B cell (primary cell): ENCODE measurements at regions not wholly inside any gene's neighbourhood (a gene's known extent, or its start where the extent isn't known, plus 50 kb on each side); places are given as distances from the start of the nearest gene placed in this dataset.

ENCODE experiments used
- ATAC-seq: fragments of 200-7000 bp; cut with Tn5 transposase; one replicate; pipeline ENCODE4 v1.10.0; 2021; ENCODE audit warnings: low read depth, mild to moderate bottlenecking, moderate number of reproducible peaks, moderate library complexity
- CTCF ChIA-PET: fragments of 350-600 bp; sonication (Branson Sonifier 250); formaldehyde crosslinking; loops from one replicate; lab custom pipeline; 2021; ENCODE audit warnings: antibody characterized with exemption, inconsistent platforms; lab: Charles Lee
- POLR2A ChIA-PET: fragments of 350-600 bp; sonication (Branson Sonifier 250); formaldehyde crosslinking; loops from one replicate; lab custom pipeline; 2021; ENCODE audit warnings: antibody characterized with exemption; lab: Charles Lee
- DNase-seq: peaks from one replicate; pipeline ENCODE4 v3.0.0; 2013
- H2AFZ ChIP-seq: 2 replicates; pipeline ENCODE4 v1.6.1; 2012; ENCODE audit warnings: mild to moderate bottlenecking, low read depth, low read length; ENCODE audit not compliant: insufficient read depth, poor library complexity, severe bottlenecking
- H3K27ac ChIP-seq, 2 donors: 1 replicate in 1 of 2; 2 replicates in 1 of 2; pipeline ENCODE4 v1.5.1; 2012 to 2013; ENCODE audit warnings: low read length in 2 of 2, mild to moderate bottlenecking in 2 of 2, moderate library complexity in 1 of 2
- H3K27me3 ChIP-seq, 4 experiments: fragments of 200-600 bp in 1 of 4; sonication (generic) in 1 of 4; replicated peaks in 1 of 4; 1 replicate in 2 of 4; 2 replicates in 2 of 4; pipeline versions ENCODE4 v1.6.1 to v1.7.0; 2013 to 2016; ENCODE audit warnings: low read length in 3 of 4, mild to moderate bottlenecking in 2 of 4, mixed read lengths in 1 of 4, moderate library complexity in 1 of 4; ENCODE audit not compliant: insufficient read depth in 4 of 4, control insufficient read depth in 3 of 4; ENCODE audit errors: control extremely low read depth in 1 of 4
- H3K36me3 ChIP-seq, 2 experiments: replicated peaks in 1 of 2; 1 replicate in 1 of 2; 2 replicates in 1 of 2; pipeline versions ENCODE4 v1.6.1 to v1.7.1; 2013; ENCODE audit warnings: low read length in 1 of 2; ENCODE audit not compliant: insufficient read depth in 2 of 2, control insufficient read depth in 1 of 2; ENCODE audit errors: control extremely low read depth in 1 of 2, extremely low read depth in 1 of 2
- H3K4me1 ChIP-seq, 2 donors: fragments of 200-600 bp in 1 of 2; sonication (generic) in 1 of 2; 1 replicate in 1 of 2; 2 replicates in 1 of 2; pipeline versions ENCODE4 v1.5.1 to v1.6.1; 2013 to 2017; ENCODE audit warnings: low read length in 2 of 2; ENCODE audit not compliant: control insufficient read depth in 2 of 2, insufficient read depth in 2 of 2
- H3K4me2 ChIP-seq: replicated peaks from 2 replicates; pipeline ENCODE3; 2012; ENCODE audit warnings: mild to moderate bottlenecking, low read depth, low read length; ENCODE audit not compliant: poor library complexity, severe bottlenecking
- H3K4me3 ChIP-seq, 5 experiments: fragments of 200-600 bp in 1 of 5; sonication (generic) in 1 of 5; 1 replicate in 3 of 5; 2 replicates in 2 of 5; pipeline versions ENCODE4 v1.5.1 to v1.7.0; 2011 to 2016; ENCODE audit warnings: low read length in 4 of 5, mild to moderate bottlenecking in 4 of 5, low read depth in 2 of 5, control low read depth in 1 of 5, moderate library complexity in 1 of 5; ENCODE audit not compliant: insufficient read depth in 1 of 5; ENCODE audit errors: control extremely low read depth in 1 of 5, extremely low read depth in 1 of 5
- H3K79me2 ChIP-seq: fragments of 200-600 bp; sonication (generic); one replicate; pipeline ENCODE4 v1.6.0; 2016; ENCODE audit warnings: low read length; ENCODE audit not compliant: control insufficient read depth, insufficient read depth
- H3K9ac ChIP-seq: fragments of 200-600 bp; sonication (generic); 2 replicates; pipeline ENCODE4 v1.6.1; 2017; ENCODE audit warnings: mild to moderate bottlenecking, low read length, moderate library complexity
- H3K9me3 ChIP-seq, 3 donors: one replicate each; pipeline versions ENCODE4 v1.6.1 to v1.7.1; 2013; ENCODE audit warnings: low read length in 2 of 3; ENCODE audit not compliant: control insufficient read depth in 2 of 3, insufficient read depth in 1 of 3; ENCODE audit errors: control extremely low read depth in 1 of 3
- H4K20me1 ChIP-seq: 2 replicates; pipeline ENCODE4 v1.6.0; 2012; ENCODE audit warnings: mild to moderate bottlenecking, low read length; ENCODE audit not compliant: insufficient read depth, control insufficient read depth, poor library complexity, severe bottlenecking
- H3K27ac Mint-ChIP-seq: one replicate; pipeline ENCODE4 v1.8.0; 2021; ENCODE audit warnings: mixed read lengths
- H3K27me3 Mint-ChIP-seq: one replicate; pipeline ENCODE4 v1.8.0; 2021; ENCODE audit warnings: mixed read lengths
- H3K4me1 Mint-ChIP-seq: one replicate; pipeline ENCODE4 v1.8.0; 2021; ENCODE audit warnings: mixed read lengths
- H3K4me3 Mint-ChIP-seq: one replicate; pipeline ENCODE4 v1.8.0; 2021; ENCODE audit warnings: mixed read lengths
- H3K9me3 Mint-ChIP-seq: one replicate; pipeline ENCODE4 v1.8.0; 2022; ENCODE audit warnings: mixed read lengths; ENCODE audit not compliant: insufficient read depth
- CTCF ChIP-seq: fragments of 200-600 bp; IDR thresholded peaks from one replicate; pipeline ENCODE4 v1.8.0; 2022; ENCODE audit warnings: antibody characterized with exemption, mild to moderate bottlenecking
- EZH2 ChIP-seq: IDR thresholded peaks from 2 replicates; pipeline ENCODE4 v1.6.1; 2012; ENCODE audit warnings: borderline replicate concordance, low read depth, mild to moderate bottlenecking, moderate library complexity, low read length; ENCODE audit not compliant: insufficient read depth, poor library complexity, severe bottlenecking
- WGBS: methylation state at CpG from one replicate; pipeline ENCODE4 v1.1.5; 2013; ENCODE audit warnings: missing lambda C conversion rate; ENCODE audit not compliant: insufficient coverage; 5-methylcytosine and 5-hydroxymethylcytosine counted together
- intact Hi-C: fragments of 100-400 bp; cut with micrococcal nuclease; formaldehyde crosslinking; loops from one replicate; pipeline ENCODE4 v1.10.0; 2022

GRCh38 chr5:27252911-27253310 is 214.5 kb upstream of the CDH9 start:
- TF ChIP-seq CTCF (no peak), EZH2 (no peak)
- intact Hi-C loops, result no loop called here
- Mint-ChIP-seq H3K4me1 (no peaks in the 10 kb centered on the region), H3K27ac (no peak overlapping the region), H3K4me3 (no peak overlapping the region), H3K9me3 (peaks cover 3% of the 10 kb centered on the region), H3K27me3 (no peaks in the 10 kb centered on the region)
- CTCF ChIA-PET, result no interaction called here
- Histone ChIP-seq H3K4me3 (no peak overlapping the region), H3K27ac (no peak overlapping the region), H3K9ac (no peak overlapping the region), H3K4me2 (no peak overlapping the region), H3K4me1 (no peaks in the 10 kb centered on the region), H3K9me3 (no peaks in the 10 kb centered on the region), H4K20me1 (no peaks in the 10 kb centered on the region), H3K79me2 (no peaks in the 10 kb centered on the region), H2AFZ (no peak overlapping the region), H3K36me3 (no peaks in the 10 kb centered on the region), H3K27me3 (no peaks in the 10 kb centered on the region)
- 83% methylated on average over 1 of the region's 2 CpGs for WGBS
- DNase-seq (no peak), ATAC-seq (no peak)
- POLR2A ChIA-PET, result no interaction called here

GRCh38 chr5:27242258-27242626 is 203.9 kb upstream of the CDH9 start:
- WGBS, result no CpG with 5 or more reads among the region's 2 CpGs
- ATAC-seq (no peak), DNase-seq (no peak)
- Mint-ChIP-seq H3K9me3 (peaks cover 4% of the 10 kb centered on the region), H3K27me3 (no peaks in the 10 kb centered on the region), H3K4me3 (no peak overlapping the region), H3K27ac (no peak overlapping the region), H3K4me1 (no peaks in the 10 kb centered on the region)
- no peak overlapping the region for H3K27ac ChIP-seq
- no peaks in the 10 kb centered on the region for H3K36me3 ChIP-seq
- H3K4me1 ChIP-seq, result no peaks in the 10 kb centered on the region
- POLR2A ChIA-PET, result no interaction called here
- H3K9me3 ChIP-seq, result peaks cover 0 to 4% (median 0%) of the 10 kb centered on the region in 3 donors
- no peak overlapping the region for H3K4me3 ChIP-seq
- CTCF ChIA-PET, result no interaction called here
- TF ChIP-seq EZH2, result no peak
- TF ChIP-seq CTCF, result no peak
- no peaks in the 10 kb centered on the region for H3K79me2 ChIP-seq
- no peaks in the 10 kb centered on the region for H3K27me3 ChIP-seq
- H3K4me2 ChIP-seq, result no peak overlapping the region
- H2AFZ ChIP-seq, result no peak overlapping the region
- intact Hi-C loops, result no loop called here
- no peak overlapping the region for H3K9ac ChIP-seq
- no peaks in the 10 kb centered on the region for H4K20me1 ChIP-seq
